ENCODE measurements at regions not wholly inside any gene's neighbourhood (a gene's known extent, or its start where the extent isn't known, plus 50 kb on each side); places are given as distances from the start of the nearest gene placed in this dataset.

GRCh38 chr2:196565106-196565765, 74.3 kb upstream of the CCDC150 start:
- Histone ChIP-seq H2AFZ (no peak overlapping the region), H3K27ac (no peak overlapping the region), H3K4me3 (no peak overlapping the region), H3K79me2 (no peaks in the 10 kb centered on the region), H3K9me3 (ENCODE audit: low read depth) (no peaks in the 10 kb centered on the region), H3K36me3 (replicated peaks; ENCODE audit: insufficient read depth, low read depth) (no peaks in the 10 kb centered on the region), H3K27me3 (no peaks in the 10 kb centered on the region), H4K20me1 (ENCODE audit: insufficient read depth, poor library complexity, severe bottlenecking) (no peaks in the 10 kb centered on the region), H3K9me2 (replicated peaks; ENCODE audit: insufficient read depth) (no peaks in the 10 kb centered on the region), H3K4me1 (ENCODE audit: insufficient read depth) (no peaks in the 10 kb centered on the region), H3K4me2 (no peak overlapping the region)
- WGBS (ENCODE audit: low lambda C conversion rate, missing lambda C conversion rate): 91% methylated on average over 1 of the region's 1 CpG
- no peak for TF ChIP-seq EZH2phosphoT487 (IDR thresholded peaks at IDR 0.05; ENCODE audit: low read depth, severe bottlenecking, unreplicated experiment)
- no peak for TF ChIP-seq EZH2 (IDR thresholded peaks at IDR 0.05; ENCODE audit: borderline replicate concordance)
- no peak for TF ChIP-seq CTCF (IDR thresholded peaks at IDR 0.05; ENCODE audit: poor library complexity)
- no peak for DNase-seq (ENCODE audit: low spot score)

GRCh38 chr2:196565982-196566381, 73.5 kb upstream of the CCDC150 start:
- no peak for DNase-seq (ENCODE audit: low spot score)
- Histone ChIP-seq H3K9me3 (ENCODE audit: low read depth) (no peaks in the 10 kb centered on the region), H3K36me3 (replicated peaks; ENCODE audit: insufficient read depth, low read depth) (no peaks in the 10 kb centered on the region), H3K79me2 (no peaks in the 10 kb centered on the region), H3K4me1 (ENCODE audit: insufficient read depth) (no peaks in the 10 kb centered on the region), H2AFZ (no peak overlapping the region), H3K4me3 (no peak overlapping the region), H4K20me1 (ENCODE audit: insufficient read depth, poor library complexity, severe bottlenecking) (no peaks in the 10 kb centered on the region), H3K27ac (no peak overlapping the region), H3K4me2 (no peak overlapping the region), H3K9me2 (replicated peaks; ENCODE audit: insufficient read depth) (no peaks in the 10 kb centered on the region), H3K27me3 (no peaks in the 10 kb centered on the region)
- WGBS (ENCODE audit: low lambda C conversion rate, missing lambda C conversion rate): 82% methylated on average over 6 of the region's 6 CpGs
- TF ChIP-seq EZH2 (IDR thresholded peaks at IDR 0.05; ENCODE audit: borderline replicate concordance) (no peak), CTCF (IDR thresholded peaks at IDR 0.05; ENCODE audit: poor library complexity) (no peak), EZH2phosphoT487 (IDR thresholded peaks at IDR 0.05; ENCODE audit: low read depth, severe bottlenecking, unreplicated experiment) (no peak)

GRCh38 chr2:196566961-196567666, 72.4 kb upstream of the CCDC150 start:
- TF ChIP-seq EZH2 (IDR thresholded peaks at IDR 0.05; ENCODE audit: borderline replicate concordance) (no peak), CTCF (IDR thresholded peaks at IDR 0.05; ENCODE audit: poor library complexity) (no peak), EZH2phosphoT487 (IDR thresholded peaks at IDR 0.05; ENCODE audit: low read depth, severe bottlenecking, unreplicated experiment) (no peak)
- no peak overlapping the region for H3K4me2 ChIP-seq
- no peaks in the 10 kb centered on the region for H3K9me3 ChIP-seq (ENCODE audit: low read depth)
- no peaks in the 10 kb centered on the region for H3K4me1 ChIP-seq (ENCODE audit: insufficient read depth)
- WGBS (ENCODE audit: low lambda C conversion rate, missing lambda C conversion rate): 84% methylated on average over 4 of the region's 4 CpGs
- H4K20me1 ChIP-seq (ENCODE audit: insufficient read depth, poor library complexity, severe bottlenecking): no peaks in the 10 kb centered on the region
- H3K9me2 ChIP-seq (replicated peaks; ENCODE audit: insufficient read depth): no peaks in the 10 kb centered on the region
- no peak overlapping the region for H3K4me3 ChIP-seq
- no peaks in the 10 kb centered on the region for H3K36me3 ChIP-seq (replicated peaks; ENCODE audit: insufficient read depth, low read depth)
- no peak overlapping the region for H2AFZ ChIP-seq
- no peaks in the 10 kb centered on the region for H3K27me3 ChIP-seq
- H3K79me2 ChIP-seq: no peaks in the 10 kb centered on the region
- DNase-seq (ENCODE audit: low spot score): no peak
- H3K27ac ChIP-seq: no peak overlapping the region

Measured in hepatocyte (in vitro differentiated cells).